ENCODE measurements at regions not wholly inside any gene's neighbourhood (a gene's known extent, or its start where the extent isn't known, plus 50 kb on each side); places are given as distances from the start of the nearest gene placed in this dataset.

- Mint-ChIP-seq H3K4me3 (ENCODE audit: unreplicated experiment) (no peak overlapping the region), H3K27me3 (ENCODE audit: unreplicated experiment) (no peaks in the 10 kb centered on the region)
- TF ChIP-seq CTCF (IDR thresholded peaks at IDR 0.05; ENCODE audit: partially characterized antibody, unreplicated experiment) = no peak
Observed at GRCh38 chr1:71157715-71158114, 76.9 kb upstream of the ZRANB2 start.

GRCh38 chr1:71157151-71157550 lies 76.3 kb upstream of the ZRANB2 start:
- Mint-ChIP-seq H3K4me1 (ENCODE audit: low read depth, unreplicated experiment) (peaks cover 2% of the 10 kb centered on the region), H3K27ac (ENCODE audit: unreplicated experiment) (no peak overlapping the region), H3K9me3 (ENCODE audit: unreplicated experiment) (no peaks in the 10 kb centered on the region), H3K4me3 (ENCODE audit: unreplicated experiment) (no peak overlapping the region), H3K36me3 (ENCODE audit: unreplicated experiment) (no peaks in the 10 kb centered on the region), H3K27me3 (ENCODE audit: unreplicated experiment) (no peaks in the 10 kb centered on the region)
- DNase-seq = no peak
- TF ChIP-seq CTCF (IDR thresholded peaks at IDR 0.05; ENCODE audit: partially characterized antibody, unreplicated experiment) = no peak

More at GRCh38 chr1:71157715-71158114, 76.9 kb upstream of the ZRANB2 start:
- no peaks in the 10 kb centered on the region for H3K36me3 Mint-ChIP-seq (ENCODE audit: unreplicated experiment)
- peaks cover 2% of the 10 kb centered on the region for H3K4me1 Mint-ChIP-seq (ENCODE audit: low read depth, unreplicated experiment)
- H3K27ac Mint-ChIP-seq (ENCODE audit: unreplicated experiment) = no peak overlapping the region
- no peaks in the 10 kb centered on the region for H3K9me3 Mint-ChIP-seq (ENCODE audit: unreplicated experiment)
- no peak for DNase-seq

GRCh38 chr1:71156590-71156989 lies 75.8 kb upstream of the ZRANB2 start:
- H3K27ac Mint-ChIP-seq (ENCODE audit: unreplicated experiment) = no peak overlapping the region
- no peaks in the 10 kb centered on the region for H3K9me3 Mint-ChIP-seq (ENCODE audit: unreplicated experiment)
- no peak for DNase-seq
- no peak for TF ChIP-seq CTCF (IDR thresholded peaks at IDR 0.05; ENCODE audit: partially characterized antibody, unreplicated experiment)
- peaks cover 2% of the 10 kb centered on the region for H3K4me1 Mint-ChIP-seq (ENCODE audit: low read depth, unreplicated experiment)
- no peaks in the 10 kb centered on the region for H3K36me3 Mint-ChIP-seq (ENCODE audit: unreplicated experiment)
- H3K4me3 Mint-ChIP-seq (ENCODE audit: unreplicated experiment) = no peak overlapping the region
- no peaks in the 10 kb centered on the region for H3K27me3 Mint-ChIP-seq (ENCODE audit: unreplicated experiment)

GRCh38 chr1:71154429-71154828 lies 73.6 kb upstream of the ZRANB2 start:
- Mint-ChIP-seq H3K4me3 (ENCODE audit: unreplicated experiment) (no peak overlapping the region), H3K27ac (ENCODE audit: unreplicated experiment) (no peak overlapping the region)
- DNase-seq = no peak

GRCh38 chr1:71153826-71154225 lies 73.0 kb upstream of the ZRANB2 start:
- no peak for TF ChIP-seq CTCF (IDR thresholded peaks at IDR 0.05; ENCODE audit: partially characterized antibody, unreplicated experiment)
- Mint-ChIP-seq H3K27ac (ENCODE audit: unreplicated experiment) (no peak overlapping the region), H3K4me1 (ENCODE audit: low read depth, unreplicated experiment) (peaks cover 2% of the 10 kb centered on the region), H3K27me3 (ENCODE audit: unreplicated experiment) (no peaks in the 10 kb centered on the region), H3K4me3 (ENCODE audit: unreplicated experiment) (no peak overlapping the region), H3K9me3 (ENCODE audit: unreplicated experiment) (peaks cover 2% of the 10 kb centered on the region), H3K36me3 (ENCODE audit: unreplicated experiment) (peaks cover 4% of the 10 kb centered on the region)
- DNase-seq = no peak

More at GRCh38 chr1:71154429-71154828, 73.6 kb upstream of the ZRANB2 start:
- peaks cover 2% of the 10 kb centered on the region for H3K4me1 Mint-ChIP-seq (ENCODE audit: low read depth, unreplicated experiment)
- peaks cover 2% of the 10 kb centered on the region for H3K9me3 Mint-ChIP-seq (ENCODE audit: unreplicated experiment)
- peaks cover 4% of the 10 kb centered on the region for H3K36me3 Mint-ChIP-seq (ENCODE audit: unreplicated experiment)
- TF ChIP-seq CTCF (IDR thresholded peaks at IDR 0.05; ENCODE audit: partially characterized antibody, unreplicated experiment) = no peak
- H3K27me3 Mint-ChIP-seq (ENCODE audit: unreplicated experiment) = no peaks in the 10 kb centered on the region

Measured in glutamatergic neuron (in vitro differentiated cells).